ENCODE measurements at regions not wholly inside any gene's neighbourhood (a gene's known extent, or its start where the extent isn't known, plus 50 kb on each side); places are given as distances from the start of the nearest gene placed in this dataset.

- no peak for DNase-seq
Measured at GRCh38 chr22:48581796-48582469, 1245.7 kb downstream of the BRD1 start.

GRCh38 chr22:48581205-48581766 is 1246.4 kb downstream of the BRD1 start:
- no peak for DNase-seq

- no peak for DNase-seq
Measured at GRCh38 chr22:48580481-48580970, 1247.1 kb downstream of the BRD1 start.

GRCh38 chr22:48579928-48580309 is 1247.8 kb downstream of the BRD1 start:
- DNase-seq = no peak

GRCh38 chr22:48579043-48579927 is 1248.4 kb downstream of the BRD1 start:
- no peak for DNase-seq

- DNase-seq = no peak
Measured at GRCh38 chr22:48578138-48579042, 1249.3 kb downstream of the BRD1 start.

- DNase-seq = no peak
Measured at GRCh38 chr22:48577691-48578090, 1250.0 kb downstream of the BRD1 start.

- DNase-seq = no peak
Measured at GRCh38 chr22:48577014-48577690, 1250.5 kb downstream of the BRD1 start.

GRCh38 chr22:48576333-48577013 is 1251.2 kb downstream of the BRD1 start:
- no peak for DNase-seq

- no peak for DNase-seq
Measured at GRCh38 chr22:48575618-48576332, 1251.9 kb downstream of the BRD1 start.

GRCh38 chr22:48574776-48575617 is 1252.7 kb downstream of the BRD1 start:
- no peak for DNase-seq

- DNase-seq = no peak
Measured at GRCh38 chr22:48573766-48574165, 1253.9 kb downstream of the BRD1 start.

GRCh38 chr22:48572951-48573350 is 1254.7 kb downstream of the BRD1 start:
- DNase-seq = no peak

- DNase-seq = no peak
Measured at GRCh38 chr22:48570912-48571311, 1256.8 kb downstream of the BRD1 start.

GRCh38 chr22:48569476-48570233 is 1258.0 kb downstream of the BRD1 start:
- no peak for DNase-seq

- DNase-seq = no peak
Measured at GRCh38 chr22:48568736-48569330, 1258.8 kb downstream of the BRD1 start.

- DNase-seq = no peak
Measured at GRCh38 chr22:48567213-48567975, 1260.3 kb downstream of the BRD1 start.

- DNase-seq = no peak
Measured at GRCh38 chr22:48566741-48567140, 1260.9 kb downstream of the BRD1 start.
